SK-N-SH (cell line): ENCODE measurements at regions not wholly inside any gene's neighbourhood (a gene's known extent, or its start where the extent isn't known, plus 50 kb on each side); places are given as distances from the start of the nearest gene placed in this dataset.

Experiments
- RAD21 ChIP-seq: IDR thresholded peaks from 2 replicates; pipeline ENCODE4 v1.6.1; 2012; ENCODE audit warnings: mild to moderate bottlenecking, low read length
- TCF12 ChIP-seq: IDR thresholded peaks from 2 replicates; pipeline ENCODE4 v1.4.0; 2012
- TF ChIP-seq, protein P1 (sequence below): fragments of 150-350 bp; IDR thresholded peaks from 2 replicates; pipeline ENCODE4 v1.6.1; 2016; ENCODE audit warnings: mild to moderate bottlenecking, low read depth, low read length

DNA sequence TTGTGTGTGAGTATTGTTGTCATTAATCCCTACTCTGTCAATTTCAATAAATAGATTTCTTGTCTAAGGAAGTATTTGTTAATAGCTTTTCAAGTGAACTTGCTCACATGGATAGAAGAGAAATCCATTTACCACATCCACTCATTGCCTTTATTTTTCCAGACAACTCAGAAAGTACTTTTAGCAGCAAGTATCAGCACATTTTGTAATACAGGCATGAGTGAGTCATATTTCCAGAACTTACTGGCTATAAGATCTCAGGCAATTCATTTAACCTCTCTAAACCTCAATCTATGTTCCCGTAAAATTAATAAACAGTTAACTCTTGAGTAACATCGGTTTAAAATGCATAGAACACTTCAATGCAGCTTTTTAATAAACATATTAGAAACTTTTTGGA is 317.9 kb upstream of the PCDH7 start:
- TF ChIP-seq, protein P1, sequence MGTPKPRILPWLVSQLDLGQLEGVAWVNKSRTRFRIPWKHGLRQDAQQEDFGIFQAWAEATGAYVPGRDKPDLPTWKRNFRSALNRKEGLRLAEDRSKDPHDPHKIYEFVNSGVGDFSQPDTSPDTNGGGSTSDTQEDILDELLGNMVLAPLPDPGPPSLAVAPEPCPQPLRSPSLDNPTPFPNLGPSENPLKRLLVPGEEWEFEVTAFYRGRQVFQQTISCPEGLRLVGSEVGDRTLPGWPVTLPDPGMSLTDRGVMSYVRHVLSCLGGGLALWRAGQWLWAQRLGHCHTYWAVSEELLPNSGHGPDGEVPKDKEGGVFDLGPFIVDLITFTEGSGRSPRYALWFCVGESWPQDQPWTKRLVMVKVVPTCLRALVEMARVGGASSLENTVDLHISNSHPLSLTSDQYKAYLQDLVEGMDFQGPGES, result no peak
- no peak for TF ChIP-seq TCF12
- TF ChIP-seq RAD21, result no peak
